ENCODE measurements at regions not wholly inside any gene's neighbourhood (a gene's known extent, or its start where the extent isn't known, plus 50 kb on each side); places are given as distances from the start of the nearest gene placed in this dataset.

DNA sequence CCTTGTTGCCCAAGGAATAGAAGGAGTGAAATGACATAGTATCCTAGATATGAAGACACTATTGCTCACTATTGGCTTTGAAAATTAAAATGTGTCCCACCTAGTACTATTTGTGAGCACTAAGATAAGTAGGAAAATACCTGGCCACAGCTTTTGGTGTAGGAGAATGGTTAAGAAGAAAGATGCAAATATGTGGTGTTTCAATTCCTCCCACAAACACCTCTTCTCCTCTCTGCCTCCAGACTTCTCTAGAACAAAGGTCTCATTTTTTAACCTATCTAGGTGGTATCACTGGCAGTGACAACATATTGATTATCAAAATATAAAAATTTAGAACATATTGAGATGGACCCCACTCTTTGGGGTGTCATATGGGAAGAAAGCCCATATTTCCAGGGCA, 929.9 kb upstream of the FANCL start:
- TF ChIP-seq CTCF (IDR thresholded peaks at IDR 0.05) (no peak), POLR2A (IDR thresholded peaks at IDR 0.05) (no peak)
